ENCODE measurements at regions not wholly inside any gene's neighbourhood (a gene's known extent, or its start where the extent isn't known, plus 50 kb on each side); places are given as distances from the start of the nearest gene placed in this dataset.
"Not testable (repeated sequence)": the region's sequence is repeated elsewhere in the genome, so short reads cannot be mapped to it uniquely, and the experiment has no call there.

DNA sequence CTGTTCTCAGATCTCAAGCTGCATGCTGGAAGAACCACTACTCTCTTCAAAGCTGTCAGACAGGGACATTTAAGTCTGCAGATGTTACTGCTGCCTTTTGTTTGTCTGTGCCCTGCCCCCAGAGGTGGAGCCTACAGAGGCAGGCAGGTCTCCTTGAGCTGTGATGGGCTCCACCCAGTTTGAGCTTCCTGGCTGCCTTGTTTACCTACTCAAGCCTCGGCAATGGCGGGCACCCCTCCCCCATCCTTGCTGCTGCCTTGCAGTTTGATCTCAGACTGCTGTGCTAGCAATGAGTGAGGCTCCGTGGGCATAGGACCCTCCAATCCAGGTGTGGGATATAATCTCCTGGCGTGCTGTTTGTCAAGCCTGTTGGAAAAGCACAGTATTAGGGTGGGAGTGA is 1122.9 kb downstream of the DNAJB9 start:
- TF ChIP-seq, protein P1, sequence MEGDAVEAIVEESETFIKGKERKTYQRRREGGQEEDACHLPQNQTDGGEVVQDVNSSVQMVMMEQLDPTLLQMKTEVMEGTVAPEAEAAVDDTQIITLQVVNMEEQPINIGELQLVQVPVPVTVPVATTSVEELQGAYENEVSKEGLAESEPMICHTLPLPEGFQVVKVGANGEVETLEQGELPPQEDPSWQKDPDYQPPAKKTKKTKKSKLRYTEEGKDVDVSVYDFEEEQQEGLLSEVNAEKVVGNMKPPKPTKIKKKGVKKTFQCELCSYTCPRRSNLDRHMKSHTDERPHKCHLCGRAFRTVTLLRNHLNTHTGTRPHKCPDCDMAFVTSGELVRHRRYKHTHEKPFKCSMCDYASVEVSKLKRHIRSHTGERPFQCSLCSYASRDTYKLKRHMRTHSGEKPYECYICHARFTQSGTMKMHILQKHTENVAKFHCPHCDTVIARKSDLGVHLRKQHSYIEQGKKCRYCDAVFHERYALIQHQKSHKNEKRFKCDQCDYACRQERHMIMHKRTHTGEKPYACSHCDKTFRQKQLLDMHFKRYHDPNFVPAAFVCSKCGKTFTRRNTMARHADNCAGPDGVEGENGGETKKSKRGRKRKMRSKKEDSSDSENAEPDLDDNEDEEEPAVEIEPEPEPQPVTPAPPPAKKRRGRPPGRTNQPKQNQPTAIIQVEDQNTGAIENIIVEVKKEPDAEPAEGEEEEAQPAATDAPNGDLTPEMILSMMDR (IDR thresholded peaks at IDR 0.05), result not testable (repeated sequence)
- TF ChIP-seq POLR2A (IDR thresholded peaks at IDR 0.05), result not testable (repeated sequence)

Data from right lobe of liver (tissue), 4 donors.